Adrenal gland (tissue), 5 donors: ENCODE measurements at regions not wholly inside any gene's neighbourhood (a gene's known extent, or its start where the extent isn't known, plus 50 kb on each side); places are given as distances from the start of the nearest gene placed in this dataset.

Experiments used
- CTCF ChIP-seq, 6 experiments: fragments of 450-650 bp in 4 of 6; fragments of 200-600 bp in 2 of 6; sonication (generic) in 1 of 6; IDR thresholded peaks; 1 replicate in 5 of 6; 2 replicates in 1 of 6; pipeline versions ENCODE4 v1.5.1 to v1.8.0; 2016 to 2021; ENCODE audit warnings: antibody characterized with exemption in 6 of 6, mild to moderate bottlenecking in 2 of 6, moderate library complexity in 1 of 6
- POLR2A ChIP-seq, 2 donors: fragments of 450-650 bp; IDR thresholded peaks; one replicate each; pipeline ENCODE4 v1.6.1; 2017; ENCODE audit warnings: antibody characterized with exemption in 2 of 2, mild to moderate bottlenecking in 2 of 2, moderate library complexity in 1 of 2
- donor health status: DM: no; HTN: no; CAD: no.

DNA sequence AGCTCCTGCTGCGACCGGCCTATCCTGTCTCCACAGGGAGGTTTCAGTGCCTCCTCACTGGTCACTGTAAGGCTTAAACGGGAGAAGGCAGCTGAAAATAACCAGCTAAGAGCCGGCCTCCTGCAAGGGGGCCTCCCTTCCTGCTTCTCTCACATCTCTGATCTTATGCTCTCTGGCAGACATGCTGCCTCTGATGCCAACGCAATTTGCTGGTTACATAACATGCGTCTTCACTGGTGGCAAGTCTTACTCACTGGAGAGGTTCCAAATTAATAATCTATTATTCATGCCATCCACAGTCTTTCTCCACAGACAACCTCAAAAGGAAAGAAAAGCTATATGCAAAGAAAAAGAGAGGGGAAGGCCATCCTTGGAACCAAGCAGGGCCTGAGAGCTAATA lies 91.8 kb upstream of the LRFN2 start:
- TF ChIP-seq CTCF (IDR thresholded peaks at IDR 0.05): no peak
- no peak for TF ChIP-seq POLR2A (IDR thresholded peaks at IDR 0.05)
